WTC11 (cell line): ENCODE measurements at regions not wholly inside any gene's neighbourhood (a gene's known extent, or its start where the extent isn't known, plus 50 kb on each side); places are given as distances from the start of the nearest gene placed in this dataset.

Source experiments
- ATAC-seq: fragments of 200-7000 bp; cut with Tn5 transposase; 2 replicates; pipeline ENCODE4 v1.10.0; 2021; ENCODE audit warnings: mild to moderate bottlenecking, moderate library complexity
- CTCF ChIA-PET: fragments of 300-600 bp; sonication (Branson Sonifier 250); formaldehyde crosslinking; loops from one replicate; lab custom pipeline; 2021; ENCODE audit warnings: antibody characterized with exemption; lab: Charles Lee
- POLR2A ChIA-PET: fragments of 350-600 bp; sonication (Branson Sonifier 250); formaldehyde crosslinking; loops from one replicate; lab custom pipeline; 2021; ENCODE audit warnings: antibody characterized with exemption; lab: Charles Lee
- DNase-seq: peaks from one replicate; pipeline ENCODE4 v3.0.0; 2021; ENCODE audit warnings: low spot score
- H3K27ac Mint-ChIP-seq: 2 replicates; pipeline ENCODE4 v1.8.0; 2021; ENCODE audit warnings: mixed read lengths
- H3K27me3 Mint-ChIP-seq: 2 replicates; pipeline ENCODE4 v1.8.0; 2021; ENCODE audit warnings: low read depth, mild to moderate bottlenecking, moderate library complexity, mixed read lengths
- H3K36me3 Mint-ChIP-seq: 2 replicates; pipeline ENCODE4 v1.8.0; 2021; ENCODE audit warnings: mixed read lengths
- H3K4me1 Mint-ChIP-seq: 2 replicates; pipeline ENCODE4 v1.8.0; 2022; ENCODE audit warnings: mixed read lengths
- H3K4me3 Mint-ChIP-seq: 2 replicates; pipeline ENCODE4 v1.8.0; 2021; ENCODE audit warnings: mild to moderate bottlenecking, moderate library complexity, mixed read lengths
- H3K9me3 Mint-ChIP-seq: 2 replicates; pipeline ENCODE4 v1.8.0; 2021; ENCODE audit warnings: mixed read lengths
- AFF4 ChIP-seq: sonication (generic); formaldehyde crosslinking; IDR thresholded peaks from 2 replicates; pipeline ENCODE4 v1.8.1; 2023; ENCODE audit warnings: mild to moderate bottlenecking, missing genetic modification reagents, borderline replicate concordance
- ATF1 ChIP-seq: sonication (generic); formaldehyde crosslinking; IDR thresholded peaks from 2 replicates; pipeline ENCODE4 v1.8.1; 2023; ENCODE audit warnings: mild to moderate bottlenecking, moderate library complexity, missing genetic modification reagents
- ATF6 ChIP-seq: sonication (generic); formaldehyde crosslinking; IDR thresholded peaks from 2 replicates; pipeline ENCODE4 v1.8.1; 2023; ENCODE audit warnings: mild to moderate bottlenecking, missing genetic modification reagents
- CDX4 ChIP-seq: fragments of 250-450 bp; sonication (Bioruptor Pico); IDR thresholded peaks from 2 replicates; pipeline ENCODE4 v1.9.0; 2021; ENCODE audit warnings: moderate library complexity, mild to moderate bottlenecking, inconsistent platforms, borderline replicate concordance
- CTCF ChIP-seq: fragments of 200-600 bp; IDR thresholded peaks from 2 replicates; pipeline ENCODE4 v1.8.0; 2022; ENCODE audit warnings: antibody characterized with exemption
- FOXP4 ChIP-seq: sonication (generic); formaldehyde crosslinking; IDR thresholded peaks from 2 replicates; pipeline ENCODE4 v1.8.0; 2022; ENCODE audit warnings: mild to moderate bottlenecking, missing genetic modification reagents
- GABPB1 ChIP-seq: sonication (generic); formaldehyde crosslinking; IDR thresholded peaks from 2 replicates; pipeline ENCODE4 v1.8.1; 2023; ENCODE audit warnings: mild to moderate bottlenecking, missing genetic modification reagents
- HMGXB4 ChIP-seq: sonication (generic); formaldehyde crosslinking; IDR thresholded peaks from 2 replicates; pipeline ENCODE4 v1.8.1; 2023; ENCODE audit warnings: mild to moderate bottlenecking, moderate library complexity, missing genetic modification reagents
- JAZF1 ChIP-seq: fragments of 250-450 bp; sonication (Bioruptor Pico); IDR thresholded peaks from 2 replicates; pipeline ENCODE4 v1.9.0; 2021; ENCODE audit warnings: moderate library complexity, mild to moderate bottlenecking, inconsistent platforms
- NFATC4 ChIP-seq: fragments of 250-450 bp; sonication (Bioruptor Pico); IDR thresholded peaks from 2 replicates; pipeline ENCODE4 v1.9.0; 2021; ENCODE audit warnings: mild to moderate bottlenecking
- NFE2L1 ChIP-seq: sonication (generic); formaldehyde crosslinking; IDR thresholded peaks from 2 replicates; pipeline ENCODE4 v1.8.1; 2023; ENCODE audit warnings: missing genetic modification reagents
- NR1H2 ChIP-seq: sonication (generic); formaldehyde crosslinking; IDR thresholded peaks from 2 replicates; pipeline ENCODE4 v1.9.0; 2021; ENCODE audit warnings: mild to moderate bottlenecking, moderate library complexity, missing genetic modification reagents
- NR2C2 ChIP-seq: sonication (generic); formaldehyde crosslinking; IDR thresholded peaks from 2 replicates; pipeline ENCODE4 v1.8.0; 2022; ENCODE audit warnings: mild to moderate bottlenecking, missing genetic modification reagents
- NR3C1 ChIP-seq: sonication (generic); formaldehyde crosslinking; conservative IDR thresholded peaks from 2 replicates; pipeline ENCODE4 v1.8.1; 2023; ENCODE audit warnings: low read depth, mild to moderate bottlenecking, missing genetic modification reagents
- OVOL2 ChIP-seq: fragments of 250-450 bp; sonication (Bioruptor Pico); IDR thresholded peaks from 2 replicates; pipeline ENCODE4 v1.9.0; 2021; ENCODE audit warnings: mild to moderate bottlenecking, borderline replicate concordance
- RELA ChIP-seq: sonication (generic); formaldehyde crosslinking; IDR thresholded peaks from 2 replicates; pipeline ENCODE4 v1.8.1; 2022; ENCODE audit warnings: missing genetic modification reagents, mild to moderate bottlenecking, borderline replicate concordance
- SP1 ChIP-seq: sonication (generic); formaldehyde crosslinking; conservative IDR thresholded peaks from 2 replicates; pipeline ENCODE4 v1.8.1; 2022; ENCODE audit warnings: missing genetic modification reagents
- TEAD1 ChIP-seq: sonication (generic); formaldehyde crosslinking; IDR thresholded peaks from 2 replicates; pipeline ENCODE4 v1.8.0; 2022; ENCODE audit warnings: mild to moderate bottlenecking, missing genetic modification reagents
- TP53 ChIP-seq: sonication (generic); formaldehyde crosslinking; IDR thresholded peaks from 2 replicates; pipeline ENCODE4 v1.8.1; 2023; ENCODE audit warnings: mild to moderate bottlenecking, missing genetic modification reagents
- ZBTB21 ChIP-seq: sonication (generic); formaldehyde crosslinking; IDR thresholded peaks from 2 replicates; pipeline ENCODE4 v1.8.1; 2023; ENCODE audit warnings: mild to moderate bottlenecking, missing genetic modification reagents, borderline replicate concordance
- ZNF121 ChIP-seq: sonication (generic); formaldehyde crosslinking; IDR thresholded peaks from 2 replicates; pipeline ENCODE4 v1.8.0; 2023; ENCODE audit warnings: missing genetic modification reagents
- ZNF416 ChIP-seq: fragments of 250-450 bp; sonication (Bioruptor Pico); IDR thresholded peaks from 2 replicates; pipeline ENCODE4 v1.9.0; 2021; ENCODE audit warnings: mild to moderate bottlenecking, inconsistent platforms
- ZNF671 ChIP-seq: fragments of 250-450 bp; sonication (Bioruptor Pico); IDR thresholded peaks from 2 replicates; pipeline ENCODE4 v1.8.0; 2021; ENCODE audit warnings: mild to moderate bottlenecking

DNA sequence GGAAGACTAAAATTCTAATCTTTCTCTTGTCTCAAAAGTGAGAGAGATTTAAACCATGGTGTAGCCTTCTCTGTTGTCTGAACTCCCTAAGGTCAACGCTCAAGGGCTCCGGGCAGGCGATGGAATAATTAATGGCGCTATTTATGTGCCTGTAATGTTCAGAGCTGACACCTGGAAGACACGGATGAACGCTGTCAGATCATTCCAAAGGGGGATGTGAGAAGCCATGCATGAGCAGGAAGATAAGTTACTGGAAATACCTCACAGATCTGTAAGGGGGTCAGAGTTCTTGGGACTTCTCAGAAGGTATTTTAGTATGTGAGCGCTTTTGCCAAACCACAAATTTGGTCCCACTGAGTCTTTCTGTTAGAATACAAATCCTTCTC, 73.3 kb upstream of the MTPN start:
- ChIA-PET CTCF (no interaction called here), POLR2A (no interaction called here)
- Mint-ChIP-seq H3K27ac (no peak overlapping the region), H3K27me3 (no peaks in the 10 kb centered on the region), H3K36me3 (peaks cover 10% of the 10 kb centered on the region; the same call in 1 of the 2 replicates), H3K4me3 (no peak overlapping the region), H3K9me3 (peaks cover 28% of the 10 kb centered on the region), H3K4me1 (no peaks in the 10 kb centered on the region)
- DNase-seq (no peak), ATAC-seq (no peak)
- no peak for TF ChIP-seq TP53 (CRISPR knock-in tag)
- TF ChIP-seq CDX4 (CRISPR knock-in tag): no peak
- TF ChIP-seq NFE2L1: no peak
- TF ChIP-seq AFF4: no peak
- no peak for TF ChIP-seq ZNF671 (CRISPR knock-in tag)
- no peak for TF ChIP-seq RELA (CRISPR knock-in tag)
- TF ChIP-seq NR2C2 (CRISPR knock-in tag): no peak
- no peak for TF ChIP-seq SP1 (CRISPR knock-in tag)
- TF ChIP-seq NR1H2 (CRISPR knock-in tag): no peak
- TF ChIP-seq NFATC4 (CRISPR knock-in tag): no peak
- TF ChIP-seq OVOL2 (CRISPR knock-in tag): no peak
- TF ChIP-seq NR3C1: no peak
- TF ChIP-seq GABPB1 (CRISPR knock-in tag): no peak

DNA sequence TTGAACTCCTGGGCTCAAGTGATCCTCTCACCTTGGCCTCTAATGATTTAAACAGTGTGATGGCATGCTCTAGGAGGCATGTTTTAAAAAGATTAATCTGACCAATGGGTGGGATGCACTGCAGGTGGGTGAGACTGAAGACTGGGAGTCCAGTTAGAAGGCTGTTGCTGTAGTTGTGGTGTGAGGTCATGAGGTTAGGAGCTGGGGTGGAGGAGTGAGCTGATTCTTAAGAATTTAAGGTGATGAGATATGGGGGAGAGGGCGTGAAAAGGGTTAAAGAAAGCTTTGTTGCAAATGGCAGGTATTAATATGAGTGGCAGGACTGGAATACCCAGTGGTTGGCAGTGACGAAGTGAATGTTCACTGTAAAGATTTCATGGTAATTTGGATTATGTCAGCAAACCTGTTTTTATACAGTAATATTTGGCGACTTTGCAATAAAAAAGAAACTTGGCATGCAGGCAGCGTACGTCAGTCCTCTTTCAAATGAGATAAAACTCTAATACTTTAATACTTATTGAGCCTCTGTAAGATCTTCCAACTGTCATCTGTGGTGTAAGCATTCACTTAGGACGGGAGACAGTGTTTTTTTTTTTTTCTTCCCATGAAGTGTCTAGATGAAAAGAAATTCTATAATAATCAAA, 72.8 kb upstream of the MTPN start:
- no peak for ATAC-seq
- Mint-ChIP-seq H3K27ac (no peak overlapping the region), H3K4me3 (no peak overlapping the region), H3K27me3 (no peaks in the 10 kb centered on the region), H3K4me1 (no peaks in the 10 kb centered on the region), H3K9me3 (peaks cover 33% of the 10 kb centered on the region), H3K36me3 (peaks cover 11% of the 10 kb centered on the region; the same call in 1 of the 2 replicates)
- DNase-seq: no peak
- ChIA-PET POLR2A (no interaction called here), CTCF (no interaction called here)
- TF ChIP-seq JAZF1 (CRISPR knock-in tag) (no peak), ZNF121 (CRISPR knock-in tag) (no peak), OVOL2 (CRISPR knock-in tag) (no peak), TEAD1 (CRISPR knock-in tag) (no peak), ATF1 (CRISPR knock-in tag) (no peak), ZBTB21 (CRISPR knock-in tag) (no peak), HMGXB4 (CRISPR knock-in tag) (no peak), NFE2L1 (no peak), CTCF (no peak), FOXP4 (no peak), ZNF416 (CRISPR knock-in tag) (no peak), ATF6 (CRISPR knock-in tag) (no peak)
